ENCODE measurements at regions not wholly inside any gene's neighbourhood (a gene's known extent, or its start where the extent isn't known, plus 50 kb on each side); places are given as distances from the start of the nearest gene placed in this dataset.

DNA sequence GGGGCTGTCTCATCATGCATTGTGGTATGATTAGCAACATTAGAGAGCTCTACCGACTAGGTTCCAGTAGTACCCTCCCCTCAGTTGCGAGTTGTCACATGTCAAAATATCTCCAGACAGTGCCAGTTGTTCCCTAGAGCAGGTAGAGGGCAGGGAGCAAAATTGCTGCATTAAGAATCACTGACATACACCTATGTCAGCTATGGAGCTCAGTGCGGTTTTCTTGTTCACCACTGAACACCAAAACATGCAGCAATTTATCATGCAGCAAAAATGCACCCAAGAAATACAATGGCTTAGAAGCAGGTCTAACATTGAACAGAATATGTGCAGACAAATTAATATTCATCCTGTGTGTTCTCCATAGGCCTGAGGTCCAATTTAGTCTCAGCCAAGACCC, 186.9 kb upstream of the STARD13 start:
- H3K27ac ChIP-seq (ENCODE audit: low read depth, low read length), result no peak overlapping the region
- peaks cover 6% of the 10 kb centered on the region; the same call in 1 of the 2 replicates for H3K4me1 ChIP-seq (ENCODE audit: control insufficient read depth, insufficient read depth, low read length)
- no peaks in the 10 kb centered on the region for H3K27me3 ChIP-seq (ENCODE audit: control insufficient read depth, insufficient read depth, low read length)
- no peak overlapping the region for H3K4me3 ChIP-seq (ENCODE audit: low read depth, low read length)
- H3K9me3 ChIP-seq (ENCODE audit: control insufficient read depth, insufficient read depth, low read length), result peaks cover 4% of the 10 kb centered on the region; the same call in 1 of the 2 replicates
- H3K9ac ChIP-seq (ENCODE audit: low read depth, low read length), result no peak overlapping the region
- no peaks in the 10 kb centered on the region for H3K36me3 ChIP-seq (ENCODE audit: control insufficient read depth, insufficient read depth, low read length)

DNA sequence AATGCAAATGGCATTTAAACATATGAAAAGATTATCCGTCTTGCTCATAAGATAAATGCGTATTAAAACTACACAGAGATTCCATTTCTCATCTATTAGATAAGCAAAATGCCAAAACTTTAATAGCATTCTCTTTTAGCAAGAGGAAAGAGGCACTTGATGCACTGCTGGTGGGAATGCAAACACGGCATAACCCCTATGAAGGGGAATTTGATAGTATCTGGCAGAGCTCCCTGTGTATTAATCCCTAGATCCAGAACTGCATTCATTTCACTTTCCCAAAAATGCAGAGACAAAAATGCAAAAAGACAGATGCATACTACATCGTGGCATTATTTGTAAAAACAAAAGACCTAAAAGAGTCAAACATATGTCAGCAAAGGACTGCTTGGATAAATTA, 193.6 kb upstream of the STARD13 start:
- Histone ChIP-seq H3K27me3 (ENCODE audit: control insufficient read depth, insufficient read depth, low read length) (no peaks in the 10 kb centered on the region), H3K4me1 (ENCODE audit: control insufficient read depth, insufficient read depth, low read length) (no peaks in the 10 kb centered on the region), H3K4me3 (ENCODE audit: low read depth, low read length) (no peak overlapping the region), H3K27ac (ENCODE audit: low read depth, low read length) (no peak overlapping the region), H3K9me3 (ENCODE audit: control insufficient read depth, insufficient read depth, low read length) (peaks cover 15% of the 10 kb centered on the region), H3K9ac (ENCODE audit: low read depth, low read length) (no peak overlapping the region), H3K36me3 (ENCODE audit: control insufficient read depth, insufficient read depth, low read length) (no peaks in the 10 kb centered on the region)

DNA sequence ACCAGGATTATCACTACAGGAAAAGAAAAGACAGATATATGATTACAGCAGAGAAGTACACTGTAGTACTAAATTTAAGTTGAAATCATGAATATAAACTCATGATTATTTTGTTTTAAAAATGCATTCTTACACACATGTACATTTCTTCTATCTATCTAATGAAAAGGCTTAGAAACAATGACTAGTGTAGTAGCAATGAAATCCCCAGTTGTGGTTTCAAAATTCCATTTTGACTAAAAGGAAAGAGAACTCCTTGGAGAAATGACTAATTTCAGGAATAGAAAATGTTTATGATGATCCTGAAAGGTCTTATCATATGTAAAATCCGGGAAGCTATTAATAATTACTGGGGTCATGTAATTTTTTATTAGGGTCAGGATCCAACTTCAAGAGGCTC, 195.0 kb upstream of the STARD13 start:
- H3K4me3 ChIP-seq (ENCODE audit: low read depth, low read length), result no peak overlapping the region
- H3K9me3 ChIP-seq (ENCODE audit: control insufficient read depth, insufficient read depth, low read length), result peaks cover 25% of the 10 kb centered on the region
- H3K9ac ChIP-seq (ENCODE audit: low read depth, low read length), result no peak overlapping the region
- H3K27me3 ChIP-seq (ENCODE audit: control insufficient read depth, insufficient read depth, low read length), result no peaks in the 10 kb centered on the region
- no peaks in the 10 kb centered on the region for H3K36me3 ChIP-seq (ENCODE audit: control insufficient read depth, insufficient read depth, low read length)
- no peak overlapping the region for H3K27ac ChIP-seq (ENCODE audit: low read depth, low read length)
- H3K4me1 ChIP-seq (ENCODE audit: control insufficient read depth, insufficient read depth, low read length), result no peaks in the 10 kb centered on the region

DNA sequence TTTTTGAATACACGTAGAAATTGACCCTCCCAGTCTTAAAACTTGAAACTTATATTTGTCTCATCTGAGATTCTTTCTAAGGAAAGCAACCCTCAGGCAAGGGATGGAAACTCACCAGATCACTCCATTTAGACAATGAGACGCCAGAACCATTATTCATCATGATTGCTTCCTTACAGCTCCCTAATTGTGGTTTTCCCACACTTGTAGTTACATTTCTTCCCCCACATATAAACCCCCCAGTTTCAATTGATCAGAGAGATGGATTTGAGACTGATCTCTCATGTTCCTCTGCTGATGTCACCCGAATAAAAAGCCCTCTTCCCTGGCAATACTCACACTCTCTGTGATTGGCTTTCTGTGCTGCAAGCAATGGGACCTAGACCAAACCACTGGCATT, 197.9 kb upstream of the STARD13 start:
- no peaks in the 10 kb centered on the region for H3K27me3 ChIP-seq (ENCODE audit: control insufficient read depth, insufficient read depth, low read length)
- no peak overlapping the region for H3K4me3 ChIP-seq (ENCODE audit: low read depth, low read length)
- peaks cover 13% of the 10 kb centered on the region for H3K9me3 ChIP-seq (ENCODE audit: control insufficient read depth, insufficient read depth, low read length)
- H3K27ac ChIP-seq (ENCODE audit: low read depth, low read length), result no peak overlapping the region
- H3K9ac ChIP-seq (ENCODE audit: low read depth, low read length), result no peak overlapping the region
- H3K36me3 ChIP-seq (ENCODE audit: control insufficient read depth, insufficient read depth, low read length), result no peaks in the 10 kb centered on the region
- no peaks in the 10 kb centered on the region for H3K4me1 ChIP-seq (ENCODE audit: control insufficient read depth, insufficient read depth, low read length)

DNA sequence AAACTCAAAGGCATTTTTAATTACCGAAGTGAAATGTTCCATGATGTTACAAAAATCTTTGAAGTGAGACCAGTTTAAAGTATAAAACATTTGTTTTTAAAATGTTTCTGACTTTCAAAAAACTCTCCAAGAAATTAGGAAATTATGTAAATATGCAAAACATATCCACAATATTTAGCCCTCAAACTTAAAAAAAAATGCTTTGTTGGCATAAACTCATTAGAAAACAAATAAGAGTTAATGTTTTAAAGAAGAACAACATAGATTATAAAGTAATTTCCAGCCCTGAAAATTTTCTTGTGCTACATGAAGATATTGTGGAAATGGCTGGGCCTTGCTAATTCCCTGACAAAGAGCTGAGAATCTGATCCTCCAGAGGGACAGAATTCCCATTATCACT, 199.7 kb upstream of the STARD13 start:
- Histone ChIP-seq H3K9me3 (ENCODE audit: control insufficient read depth, insufficient read depth, low read length) (peaks cover 13% of the 10 kb centered on the region; the same call in 1 of the 2 replicates), H3K4me1 (ENCODE audit: control insufficient read depth, insufficient read depth, low read length) (peaks cover 17% of the 10 kb centered on the region), H3K9ac (ENCODE audit: low read depth, low read length) (no peak overlapping the region), H3K36me3 (ENCODE audit: control insufficient read depth, insufficient read depth, low read length) (no peaks in the 10 kb centered on the region), H3K27me3 (ENCODE audit: control insufficient read depth, insufficient read depth, low read length) (no peaks in the 10 kb centered on the region), H3K4me3 (ENCODE audit: low read depth, low read length) (no peak overlapping the region), H3K27ac (ENCODE audit: low read depth, low read length) (no peak overlapping the region)

DNA sequence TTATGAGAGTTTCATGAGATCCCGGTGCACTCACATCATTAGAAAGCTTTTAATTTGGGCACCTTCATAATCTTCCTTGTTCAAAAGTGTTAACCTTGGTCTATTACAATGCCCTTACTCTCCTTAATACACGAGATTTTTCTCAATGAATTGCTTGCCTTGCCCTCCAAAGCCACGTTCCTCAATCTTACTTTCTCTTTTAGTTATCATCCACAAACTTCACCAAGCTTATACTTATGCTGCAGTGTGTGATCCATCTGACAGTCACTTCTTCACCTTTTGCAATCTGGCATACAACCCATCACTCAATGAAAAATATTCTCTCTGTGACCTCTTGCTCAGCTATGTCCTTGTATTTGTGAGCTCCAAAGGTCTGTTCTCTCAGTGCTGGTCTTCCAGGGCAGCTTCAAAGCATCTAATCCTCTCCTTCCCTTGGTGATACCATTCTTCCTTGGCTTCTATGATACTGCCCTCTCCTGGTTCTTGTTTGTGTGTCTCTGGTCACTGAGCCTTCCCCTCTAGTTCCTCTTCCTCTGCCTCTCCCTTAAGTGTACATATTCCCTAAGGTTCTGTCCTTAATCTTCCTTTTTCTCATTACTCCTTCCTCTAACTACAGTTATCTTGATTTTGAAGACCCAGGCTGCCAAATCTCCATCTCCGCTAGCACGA, 202.2 kb upstream of the STARD13 start:
- Histone ChIP-seq H3K27ac (ENCODE audit: low read depth, low read length) (no peak overlapping the region), H3K9me3 (ENCODE audit: control insufficient read depth, insufficient read depth, low read length) (peaks cover 13% of the 10 kb centered on the region; the same call in 1 of the 2 replicates), H3K4me3 (ENCODE audit: low read depth, low read length) (no peak overlapping the region), H3K9ac (ENCODE audit: low read depth, low read length) (no peak overlapping the region), H3K27me3 (ENCODE audit: control insufficient read depth, insufficient read depth, low read length) (no peaks in the 10 kb centered on the region), H3K36me3 (ENCODE audit: control insufficient read depth, insufficient read depth, low read length) (no peaks in the 10 kb centered on the region), H3K4me1 (ENCODE audit: control insufficient read depth, insufficient read depth, low read length) (peaks cover 23% of the 10 kb centered on the region)

DNA sequence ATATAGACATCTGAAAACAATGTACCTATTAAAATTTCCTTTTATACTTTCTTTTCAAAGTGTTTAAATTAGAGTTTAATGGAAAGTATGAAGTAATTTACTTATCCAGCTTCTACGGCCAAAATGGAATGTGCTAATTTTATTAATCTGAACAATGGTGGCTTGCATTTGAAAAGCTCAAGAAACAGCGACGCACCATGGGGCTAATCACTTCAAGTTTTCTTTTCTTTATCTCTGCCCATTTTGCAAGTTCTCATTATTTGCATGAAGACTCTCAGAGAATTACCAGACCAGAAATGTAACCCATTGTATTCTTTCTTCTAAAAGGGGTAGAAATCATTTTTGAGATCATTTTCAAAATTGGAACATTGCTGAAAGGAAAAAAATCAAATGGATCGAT, 204.0 kb upstream of the STARD13 start:
- Histone ChIP-seq H3K36me3 (ENCODE audit: control insufficient read depth, insufficient read depth, low read length) (no peaks in the 10 kb centered on the region), H3K4me1 (ENCODE audit: control insufficient read depth, insufficient read depth, low read length) (peaks cover 30% of the 10 kb centered on the region), H3K27me3 (ENCODE audit: control insufficient read depth, insufficient read depth, low read length) (no peaks in the 10 kb centered on the region), H3K9ac (ENCODE audit: low read depth, low read length) (no peak overlapping the region), H3K4me3 (ENCODE audit: low read depth, low read length) (peak overlapping the region; percentile 44), H3K27ac (ENCODE audit: low read depth, low read length) (peak overlapping the region; percentile 85), H3K9me3 (ENCODE audit: control insufficient read depth, insufficient read depth, low read length) (peaks cover 5% of the 10 kb centered on the region; the same call in 1 of the 2 replicates)

DNA sequence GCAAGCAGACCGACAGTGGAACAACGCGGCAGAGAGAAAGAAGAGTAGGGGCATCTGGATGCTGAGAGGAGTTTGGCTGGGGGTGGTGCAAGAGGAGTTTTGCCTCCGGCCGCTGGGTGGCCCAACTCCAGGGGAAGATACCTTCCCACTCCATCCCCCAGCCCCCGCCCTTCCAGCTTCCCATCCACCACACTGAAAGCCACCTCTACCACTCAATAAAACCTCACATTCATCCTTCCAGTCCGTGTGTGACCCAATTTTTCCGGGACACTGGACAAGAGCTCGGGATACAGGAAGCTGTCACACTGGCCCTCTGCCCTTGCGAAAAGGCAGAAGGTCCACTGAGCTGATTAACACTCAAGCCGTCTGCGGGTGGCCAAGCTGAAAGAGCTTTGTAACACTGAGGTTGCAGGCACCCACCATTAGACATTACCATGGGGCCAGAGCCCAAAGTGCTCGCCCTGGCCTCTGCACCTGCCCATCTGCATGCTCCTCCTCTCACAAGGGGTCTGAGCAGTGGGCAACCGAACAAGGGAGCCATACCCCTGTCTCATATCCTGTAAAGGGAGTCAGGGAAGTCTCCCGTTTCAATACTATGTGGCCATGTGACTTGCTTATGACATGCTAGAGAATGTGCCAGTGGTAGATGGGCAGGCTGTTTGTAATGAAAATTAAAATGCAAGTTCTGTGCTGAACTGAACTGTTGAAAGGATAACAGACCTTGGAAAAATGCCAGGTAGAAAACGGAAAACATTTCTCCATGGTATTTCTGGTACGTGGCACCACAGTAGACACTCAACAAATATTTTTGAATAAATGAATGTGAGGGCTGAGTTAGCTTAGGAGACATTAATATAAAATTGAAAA, 205.1 kb upstream of the STARD13 start:
- Histone ChIP-seq H3K4me3 (ENCODE audit: low read depth, low read length) (peak overlapping the region; percentile 44), H3K27me3 (ENCODE audit: control insufficient read depth, insufficient read depth, low read length) (no peaks in the 10 kb centered on the region), H3K9me3 (ENCODE audit: control insufficient read depth, insufficient read depth, low read length) (no peaks in the 10 kb centered on the region), H3K36me3 (ENCODE audit: control insufficient read depth, insufficient read depth, low read length) (no peaks in the 10 kb centered on the region), H3K27ac (ENCODE audit: low read depth, low read length) (peak overlapping the region; percentile 85), H3K9ac (ENCODE audit: low read depth, low read length) (peak overlapping the region; percentile 60; the same call in 1 of the 2 replicates), H3K4me1 (ENCODE audit: control insufficient read depth, insufficient read depth, low read length) (peaks cover 31% of the 10 kb centered on the region)

DNA sequence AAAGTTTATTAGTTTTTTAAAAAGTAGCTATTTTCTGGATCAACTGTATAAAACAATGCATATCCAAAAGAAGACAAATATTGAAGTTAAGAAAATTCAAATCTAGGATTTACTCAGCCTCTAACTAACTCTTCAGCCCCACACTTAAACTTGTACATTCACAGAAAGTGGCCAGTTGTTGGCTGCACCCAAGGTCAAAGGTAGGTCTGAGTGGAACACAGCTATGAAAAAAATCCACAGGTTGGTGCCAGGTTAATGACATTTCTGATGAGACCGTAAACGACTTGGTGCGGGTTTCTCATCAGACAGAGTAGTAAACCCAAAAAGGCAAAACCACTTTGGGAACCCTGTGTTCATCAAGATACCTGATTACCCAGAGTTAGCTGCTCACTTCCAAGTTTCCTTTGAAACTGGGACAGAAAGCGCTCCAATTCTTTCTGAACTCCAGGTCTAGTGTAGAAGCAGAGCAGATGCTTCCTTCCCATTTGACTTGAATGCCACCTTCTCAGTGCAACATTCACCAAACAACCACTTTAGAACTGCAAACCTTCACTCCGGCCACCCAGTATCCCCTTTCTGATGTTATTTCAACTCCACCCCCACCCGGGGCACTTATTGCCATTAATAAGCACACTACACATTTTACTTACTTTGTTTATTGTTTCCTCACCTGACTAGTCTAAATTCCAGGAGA, 208.3 kb upstream of the STARD13 start:
- no peak overlapping the region for H3K9ac ChIP-seq (ENCODE audit: low read depth, low read length)
- no peaks in the 10 kb centered on the region for H3K27me3 ChIP-seq (ENCODE audit: control insufficient read depth, insufficient read depth, low read length)
- H3K4me1 ChIP-seq (ENCODE audit: control insufficient read depth, insufficient read depth, low read length), result peaks cover 29% of the 10 kb centered on the region
- H3K27ac ChIP-seq (ENCODE audit: low read depth, low read length), result no peak overlapping the region
- H3K4me3 ChIP-seq (ENCODE audit: low read depth, low read length), result no peak overlapping the region
- no peaks in the 10 kb centered on the region for H3K9me3 ChIP-seq (ENCODE audit: control insufficient read depth, insufficient read depth, low read length)
- no peaks in the 10 kb centered on the region for H3K36me3 ChIP-seq (ENCODE audit: control insufficient read depth, insufficient read depth, low read length)

DNA sequence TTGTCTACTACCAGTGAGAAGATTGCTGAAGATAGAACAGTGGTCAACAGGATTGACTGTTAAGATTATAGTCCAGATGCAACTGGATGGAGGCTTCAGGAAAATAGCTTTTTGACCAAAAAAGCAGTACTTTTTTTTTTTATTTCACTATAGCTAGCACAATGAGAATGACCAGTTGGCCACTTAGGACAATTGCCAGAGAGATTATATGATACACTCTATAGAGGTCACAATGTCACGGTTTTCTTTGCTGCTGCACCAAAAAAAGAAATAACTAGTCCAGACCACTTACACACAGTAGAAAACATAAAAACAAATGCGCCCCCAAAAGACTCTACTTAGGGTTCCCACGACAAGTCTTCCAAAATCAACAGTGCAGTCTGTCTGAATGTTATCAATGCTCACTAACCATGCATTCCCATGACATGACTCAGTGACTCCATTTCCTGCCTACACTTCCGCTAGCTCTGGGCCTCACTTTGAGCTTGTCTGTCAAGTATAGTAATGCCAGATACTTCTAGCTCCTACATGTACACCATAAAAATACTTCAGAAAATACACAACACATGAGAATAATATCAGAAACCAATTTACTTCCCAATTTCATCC, 209.1 kb upstream of the STARD13 start:
- H3K27ac ChIP-seq (ENCODE audit: low read depth, low read length), result no peak overlapping the region
- H3K27me3 ChIP-seq (ENCODE audit: control insufficient read depth, insufficient read depth, low read length), result no peaks in the 10 kb centered on the region
- H3K4me1 ChIP-seq (ENCODE audit: control insufficient read depth, insufficient read depth, low read length), result peaks cover 20% of the 10 kb centered on the region
- no peaks in the 10 kb centered on the region for H3K36me3 ChIP-seq (ENCODE audit: control insufficient read depth, insufficient read depth, low read length)
- H3K4me3 ChIP-seq (ENCODE audit: low read depth, low read length), result no peak overlapping the region
- H3K9ac ChIP-seq (ENCODE audit: low read depth, low read length), result no peak overlapping the region
- no peaks in the 10 kb centered on the region for H3K9me3 ChIP-seq (ENCODE audit: control insufficient read depth, insufficient read depth, low read length)

All from HUES48 (cell line).